ENCODE measurements at regions not wholly inside any gene's neighbourhood (a gene's known extent, or its start where the extent isn't known, plus 50 kb on each side); places are given as distances from the start of the nearest gene placed in this dataset.

DNA sequence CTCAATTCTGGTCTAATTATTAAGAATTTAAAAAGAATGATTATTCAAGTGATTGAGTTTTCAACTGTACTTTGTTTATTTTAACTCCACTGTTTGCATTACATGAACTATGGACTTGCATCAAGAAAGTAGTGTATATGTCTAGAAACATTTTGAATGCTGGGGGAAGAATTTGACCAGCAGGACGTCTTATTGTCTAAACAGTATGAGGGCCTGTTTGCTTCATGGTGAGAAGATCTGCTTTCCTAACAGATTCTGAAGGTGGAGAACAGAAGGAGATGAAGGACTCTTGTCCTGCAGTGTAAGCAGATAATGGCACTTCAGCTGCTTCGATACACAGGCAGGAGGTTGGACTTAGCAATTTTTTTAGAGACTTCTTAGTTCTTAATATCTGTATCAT, 176.0 kb downstream of the DACT1 start:
- DNase-seq (ENCODE audit: low read depth in 3 of 3): no peak

DNA sequence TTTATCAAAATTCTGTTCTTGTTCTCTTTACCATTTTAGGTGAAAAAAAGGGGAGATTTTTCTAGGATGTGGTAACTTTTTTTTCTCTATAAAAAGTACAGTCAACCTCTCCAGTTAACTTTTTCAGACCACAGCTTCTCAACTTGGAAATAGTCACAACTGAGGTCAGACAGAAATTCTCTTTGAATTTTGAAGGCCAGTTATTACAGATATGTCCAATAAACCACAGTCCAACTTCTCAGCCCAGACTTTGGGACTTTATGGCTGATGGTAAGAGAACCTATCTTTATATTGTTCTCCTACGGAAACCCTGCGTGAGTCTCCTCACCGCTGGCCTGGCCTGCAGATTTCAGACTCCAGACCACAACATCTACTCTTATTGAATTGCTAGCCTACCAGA, 176.7 kb downstream of the DACT1 start:
- no peak for DNase-seq (ENCODE audit: low read depth in 3 of 3)

DNA sequence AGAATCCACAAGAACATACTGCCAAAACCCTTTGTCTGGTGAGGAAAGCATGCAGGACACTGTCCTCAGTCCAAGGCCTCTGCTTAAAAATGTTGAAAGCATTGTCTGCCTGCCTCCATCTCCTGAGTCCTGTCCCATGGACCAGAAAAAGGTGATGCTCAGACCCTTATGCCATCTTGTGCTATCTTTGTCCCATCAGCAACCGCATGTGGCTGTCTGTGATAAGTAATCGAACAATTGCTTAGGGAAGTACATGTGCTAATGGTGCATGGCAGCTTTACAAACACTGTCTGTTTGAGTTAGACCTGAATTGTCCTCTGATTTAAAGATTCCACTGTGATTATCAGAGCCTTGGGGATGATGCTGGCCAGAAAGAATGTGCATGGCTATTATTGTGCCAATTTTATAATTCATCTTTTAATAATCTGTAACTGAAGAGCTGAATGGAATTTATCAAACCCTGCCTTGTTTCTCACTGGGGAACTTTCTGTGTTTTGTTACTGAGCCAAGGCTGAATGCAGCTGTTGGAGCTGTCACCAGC, 177.5 kb downstream of the DACT1 start:
- no peak for DNase-seq (ENCODE audit: low read depth in 3 of 3)

DNA sequence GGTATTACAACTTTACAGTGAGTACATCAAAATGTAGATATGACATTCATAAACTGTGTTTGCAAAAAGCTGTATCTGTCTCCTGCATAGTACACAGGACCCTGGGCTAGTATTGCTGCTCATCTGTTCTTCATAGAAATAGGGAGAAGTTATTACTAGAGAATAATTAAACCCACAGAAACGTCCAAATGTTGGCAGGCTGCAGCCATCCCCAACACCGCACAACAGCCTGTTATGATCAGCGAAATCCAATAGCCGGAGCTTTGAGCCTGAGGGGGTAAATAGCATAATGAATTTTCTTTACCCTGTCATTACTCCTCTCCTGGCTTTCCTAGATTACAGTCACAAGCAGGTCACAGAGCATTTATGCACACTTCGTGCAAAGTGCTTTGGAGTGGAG, 178.0 kb downstream of the DACT1 start:
- no peak for DNase-seq (ENCODE audit: low read depth in 3 of 3)

- no peak for DNase-seq (ENCODE audit: low read depth in 3 of 3)
These were observed 178.8 kb downstream of the DACT1 start for GRCh38 chr14:58816416-58817115.

GRCh38 chr14:58817846-58818245, 180.1 kb downstream of the DACT1 start:
- DNase-seq (ENCODE audit: low read depth in 3 of 3): no peak

GRCh38 chr14:58820032-58820431, 182.3 kb downstream of the DACT1 start:
- no peak for DNase-seq (ENCODE audit: low read depth in 3 of 3)

- no peak for DNase-seq (ENCODE audit: low read depth in 3 of 3)
These were observed 183.7 kb downstream of the DACT1 start for GRCh38 chr14:58821421-58821820.

- DNase-seq (ENCODE audit: low read depth in 3 of 3): no peak
These were observed 185.1 kb downstream of the DACT1 start for GRCh38 chr14:58822856-58823255.

DNA sequence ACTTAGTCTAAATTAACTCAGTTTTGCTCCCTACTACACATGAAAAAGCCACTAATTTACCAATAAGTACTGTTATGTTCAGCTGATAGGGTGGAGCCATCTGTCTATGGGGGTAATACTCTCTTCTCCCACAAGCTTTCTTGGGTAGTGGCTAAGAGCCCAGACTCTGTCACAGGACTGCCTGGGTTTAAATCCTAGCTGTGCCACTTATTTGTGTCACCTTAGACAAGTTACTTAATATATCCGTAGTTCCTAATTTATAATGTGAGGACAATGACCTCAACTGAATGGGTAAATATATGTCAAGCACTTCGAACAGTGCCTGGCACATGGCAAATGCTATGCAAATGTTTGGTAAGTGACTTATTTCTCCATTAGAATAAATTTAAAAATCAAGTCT, 185.6 kb downstream of the DACT1 start:
- no peak for DNase-seq (ENCODE audit: low read depth in 3 of 3)

DNA sequence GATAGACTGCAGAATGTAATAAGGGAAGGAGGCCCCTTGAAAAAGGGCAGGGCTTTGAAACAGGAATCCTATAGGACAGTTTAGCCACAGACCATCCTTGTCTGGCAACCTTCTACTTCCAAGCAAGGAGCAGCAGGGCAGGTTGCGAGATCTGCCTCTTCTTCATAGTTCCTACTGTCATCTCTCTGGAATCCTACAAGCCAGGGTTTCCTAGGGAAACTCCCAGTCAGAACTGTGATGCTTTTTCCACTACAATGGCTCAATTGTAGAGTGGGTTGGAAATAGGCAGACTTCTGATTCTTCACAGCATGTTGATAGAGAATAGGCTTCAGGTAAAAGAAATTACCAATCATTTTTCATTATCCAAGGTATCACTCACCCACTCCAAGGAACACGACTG, 186.3 kb downstream of the DACT1 start:
- no peak for DNase-seq (ENCODE audit: low read depth in 3 of 3)

DNA sequence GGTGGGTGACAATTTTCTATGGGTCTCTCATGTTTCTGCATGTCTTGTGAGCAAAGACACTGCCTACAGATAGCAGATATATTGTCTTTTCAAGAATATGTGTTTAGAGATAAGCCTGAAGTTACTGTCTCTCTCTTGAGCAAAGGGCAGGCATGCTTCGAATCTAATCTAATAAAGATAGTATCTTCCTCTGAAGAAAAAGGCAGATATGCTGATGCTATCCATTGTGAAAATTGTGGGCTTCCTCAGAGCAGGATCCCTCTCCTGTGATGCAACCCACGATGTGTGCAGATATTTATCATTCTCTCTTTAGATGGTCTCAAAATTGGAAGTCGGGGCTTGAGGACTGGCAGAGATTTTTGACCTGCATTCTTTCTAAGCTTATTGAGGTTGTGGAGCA, 187.0 kb downstream of the DACT1 start:
- no peak for DNase-seq (ENCODE audit: low read depth in 3 of 3)

- no peak for DNase-seq (ENCODE audit: low read depth in 3 of 3)
These were observed 187.8 kb downstream of the DACT1 start for GRCh38 chr14:58825606-58826005.

- DNase-seq (ENCODE audit: low read depth in 3 of 3): no peak
These were observed 189.3 kb downstream of the DACT1 start for GRCh38 chr14:58826845-58827686.

GRCh38 chr14:58828298-58828697, 190.5 kb downstream of the DACT1 start:
- no peak for DNase-seq (ENCODE audit: low read depth in 3 of 3)

DNA sequence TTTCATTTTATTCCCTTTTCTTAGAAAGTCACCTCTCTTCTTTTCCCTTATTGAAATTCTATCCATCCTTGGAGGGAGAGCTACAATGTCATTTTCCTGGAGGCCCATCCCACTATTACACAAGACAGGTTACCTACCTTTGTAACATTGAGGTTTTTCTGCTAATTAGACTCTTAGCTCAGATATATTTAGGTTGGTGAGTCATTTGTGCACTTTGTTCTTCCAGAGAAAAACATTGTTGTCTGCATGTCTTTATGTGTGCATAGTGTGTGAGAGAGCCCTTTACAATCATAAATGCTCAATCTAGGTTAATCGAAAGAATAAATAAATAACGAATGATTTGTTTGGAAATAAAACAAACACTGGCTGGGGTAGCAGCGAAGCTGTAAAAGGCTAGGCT, 191.8 kb downstream of the DACT1 start:
- DNase-seq (ENCODE audit: low read depth in 3 of 3): no peak

DNA sequence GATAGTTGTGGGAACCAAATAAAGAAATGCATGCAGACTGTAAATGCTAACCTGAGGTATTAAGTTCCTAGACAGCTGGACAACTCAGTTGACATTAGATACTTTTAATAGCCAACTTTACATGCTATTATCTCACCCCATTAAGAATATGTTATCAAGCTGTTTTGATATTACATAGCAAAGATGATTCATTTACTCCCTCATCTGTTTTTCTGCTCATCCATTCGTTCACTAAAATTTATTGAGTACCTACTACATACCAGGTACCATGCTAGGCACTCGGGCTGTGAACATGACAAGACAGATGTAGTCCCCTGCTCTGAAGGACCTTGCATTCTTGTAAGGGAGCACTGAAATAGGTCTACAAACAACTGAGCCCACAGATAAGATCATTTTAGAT, 192.4 kb downstream of the DACT1 start:
- no peak for DNase-seq (ENCODE audit: low read depth in 3 of 3)

DNA sequence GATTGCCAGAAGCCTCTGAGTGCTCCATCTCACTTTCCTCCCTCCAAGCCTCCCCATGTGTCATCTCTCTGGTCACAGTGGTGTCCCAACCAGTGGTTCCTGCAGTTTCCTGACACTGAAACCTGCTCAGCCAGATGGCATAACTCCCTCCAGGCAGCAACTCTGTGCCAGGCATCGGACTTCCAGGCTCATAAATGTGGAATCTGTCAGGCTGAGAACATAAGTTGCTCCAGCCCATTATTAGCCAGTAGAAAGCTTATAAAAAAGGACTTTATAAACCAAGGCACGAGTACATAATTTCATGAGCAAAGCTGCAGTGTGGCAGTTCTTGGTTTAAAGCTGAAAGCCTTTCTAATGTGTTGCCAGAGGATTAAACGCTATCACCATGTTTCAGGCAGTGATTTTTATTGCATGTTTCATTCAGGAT, 194.3 kb downstream of the DACT1 start:
- DNase-seq (ENCODE audit: low read depth in 3 of 3): no peak

- DNase-seq (ENCODE audit: low read depth in 3 of 3): no peak
These were observed 196.0 kb downstream of the DACT1 start for GRCh38 chr14:58833634-58834378.

DNA sequence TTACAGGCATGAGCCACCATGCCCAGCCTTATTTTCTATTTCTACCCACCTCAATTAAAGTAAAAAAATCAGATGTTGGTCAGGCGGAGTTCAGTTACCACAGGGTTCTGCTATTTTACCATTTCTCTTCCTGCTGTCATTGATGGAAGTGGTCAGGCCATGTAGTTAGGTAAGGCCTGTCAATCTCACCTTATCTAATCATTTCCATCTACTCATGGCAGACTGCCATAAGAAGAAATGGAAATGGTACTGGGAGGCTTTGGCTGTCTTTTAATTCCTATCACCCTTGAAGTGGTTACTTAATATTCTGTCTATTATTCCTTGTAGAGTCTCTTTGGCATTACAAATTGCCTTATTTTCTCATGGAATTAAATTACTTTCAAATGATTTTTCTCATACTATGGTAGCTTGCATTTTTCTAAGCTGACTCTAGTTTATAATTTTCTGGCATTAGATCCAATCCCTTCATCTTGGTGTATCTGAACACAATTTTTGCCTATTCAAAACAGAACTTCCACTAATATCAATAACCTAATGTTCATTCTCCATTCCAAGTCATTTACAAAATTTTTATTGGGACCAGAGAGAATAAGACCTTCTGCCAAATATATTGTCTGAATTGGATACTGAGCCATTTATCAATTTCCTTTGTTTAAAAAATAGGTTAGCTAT, 198.7 kb downstream of the DACT1 start:
- DNase-seq (ENCODE audit: low read depth in 3 of 3): no peak

DNA sequence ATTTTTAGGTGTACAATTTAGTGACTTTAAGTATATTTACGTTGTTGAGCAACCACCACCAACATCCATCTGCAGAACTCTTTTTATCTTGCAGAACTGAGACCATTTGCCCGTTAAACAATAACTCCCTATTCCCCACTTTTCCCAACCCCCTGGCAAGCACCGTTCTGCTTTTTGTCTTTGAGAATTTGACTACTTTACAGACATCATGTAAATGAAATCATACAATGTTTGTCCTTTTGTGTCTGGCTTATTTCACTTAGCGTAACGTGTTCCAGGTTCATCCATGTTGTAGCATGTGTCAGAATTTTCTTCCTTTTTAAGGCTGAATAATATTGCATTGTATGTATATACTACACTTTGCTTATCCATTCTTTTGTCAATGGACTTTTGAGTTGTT, 201.5 kb downstream of the DACT1 start:
- no peak for DNase-seq (ENCODE audit: low read depth in 3 of 3)

DNA sequence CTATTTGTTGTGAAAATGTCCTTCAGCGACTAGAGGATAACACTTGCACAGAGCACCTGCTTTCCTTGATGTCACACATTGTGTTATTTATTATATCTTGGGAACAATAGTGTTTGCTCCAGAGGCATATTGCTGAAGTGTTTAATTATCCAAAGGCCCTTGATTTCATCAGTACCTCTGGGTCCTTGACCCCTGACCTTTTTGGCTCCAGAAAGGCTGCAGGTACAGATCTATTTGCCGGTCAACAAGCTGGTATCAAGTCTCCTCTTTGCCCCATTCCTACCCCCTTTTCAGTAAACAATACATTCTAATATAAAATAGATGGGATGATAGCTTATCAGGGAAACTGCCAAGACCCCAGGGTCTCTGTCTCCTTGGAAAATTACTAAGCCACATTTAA, 206.8 kb downstream of the DACT1 start:
- no peak for DNase-seq (ENCODE audit: low read depth in 3 of 3)
